ENCODE measurements at regions not wholly inside any gene's neighbourhood (a gene's known extent, or its start where the extent isn't known, plus 50 kb on each side); places are given as distances from the start of the nearest gene placed in this dataset.

DNA sequence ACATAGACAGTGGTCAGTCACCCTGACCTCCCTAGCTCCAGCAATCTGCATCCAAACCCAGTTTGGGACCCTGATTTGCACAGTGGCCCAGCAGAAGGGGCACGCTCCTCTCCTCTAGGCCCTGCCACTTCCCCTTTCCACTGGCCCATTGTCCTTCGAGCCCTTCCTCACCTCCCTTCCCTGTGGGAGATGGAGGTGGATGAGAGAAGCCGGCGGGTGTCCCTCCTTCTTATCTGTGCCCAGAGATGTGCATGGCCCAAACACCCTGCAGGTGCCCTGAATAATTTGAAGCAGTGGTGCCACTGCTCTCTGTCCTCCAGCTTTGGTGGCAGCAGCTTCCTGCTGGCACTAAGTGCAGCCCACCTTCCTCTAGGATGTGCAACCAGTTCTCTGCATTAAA, 140.0 kb downstream of the BARX1 start:
- TF ChIP-seq, protein P1, sequence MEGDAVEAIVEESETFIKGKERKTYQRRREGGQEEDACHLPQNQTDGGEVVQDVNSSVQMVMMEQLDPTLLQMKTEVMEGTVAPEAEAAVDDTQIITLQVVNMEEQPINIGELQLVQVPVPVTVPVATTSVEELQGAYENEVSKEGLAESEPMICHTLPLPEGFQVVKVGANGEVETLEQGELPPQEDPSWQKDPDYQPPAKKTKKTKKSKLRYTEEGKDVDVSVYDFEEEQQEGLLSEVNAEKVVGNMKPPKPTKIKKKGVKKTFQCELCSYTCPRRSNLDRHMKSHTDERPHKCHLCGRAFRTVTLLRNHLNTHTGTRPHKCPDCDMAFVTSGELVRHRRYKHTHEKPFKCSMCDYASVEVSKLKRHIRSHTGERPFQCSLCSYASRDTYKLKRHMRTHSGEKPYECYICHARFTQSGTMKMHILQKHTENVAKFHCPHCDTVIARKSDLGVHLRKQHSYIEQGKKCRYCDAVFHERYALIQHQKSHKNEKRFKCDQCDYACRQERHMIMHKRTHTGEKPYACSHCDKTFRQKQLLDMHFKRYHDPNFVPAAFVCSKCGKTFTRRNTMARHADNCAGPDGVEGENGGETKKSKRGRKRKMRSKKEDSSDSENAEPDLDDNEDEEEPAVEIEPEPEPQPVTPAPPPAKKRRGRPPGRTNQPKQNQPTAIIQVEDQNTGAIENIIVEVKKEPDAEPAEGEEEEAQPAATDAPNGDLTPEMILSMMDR (conservative IDR thresholded peaks at IDR 0.05), result no peak
- TF ChIP-seq ZFX (IDR thresholded peaks at IDR 0.05), result no peak

Measured in C4-2B (cell line).